HL-60/S4 treated with retinoic acid at 250 ng/mL for 4 days and 3 days (cell line): ENCODE measurements at regions not wholly inside any gene's neighbourhood (a gene's known extent, or its start where the extent isn't known, plus 50 kb on each side); places are given as distances from the start of the nearest gene placed in this dataset.

Experiments
- in situ Hi-C: fragments of 300-500 bp; cut with MboI; formaldehyde crosslinking; loops from 2 replicates; pipeline ENCODE4 v1.7.0; 2022; ENCODE audit warnings: low sequenced_read_pairs

DNA sequence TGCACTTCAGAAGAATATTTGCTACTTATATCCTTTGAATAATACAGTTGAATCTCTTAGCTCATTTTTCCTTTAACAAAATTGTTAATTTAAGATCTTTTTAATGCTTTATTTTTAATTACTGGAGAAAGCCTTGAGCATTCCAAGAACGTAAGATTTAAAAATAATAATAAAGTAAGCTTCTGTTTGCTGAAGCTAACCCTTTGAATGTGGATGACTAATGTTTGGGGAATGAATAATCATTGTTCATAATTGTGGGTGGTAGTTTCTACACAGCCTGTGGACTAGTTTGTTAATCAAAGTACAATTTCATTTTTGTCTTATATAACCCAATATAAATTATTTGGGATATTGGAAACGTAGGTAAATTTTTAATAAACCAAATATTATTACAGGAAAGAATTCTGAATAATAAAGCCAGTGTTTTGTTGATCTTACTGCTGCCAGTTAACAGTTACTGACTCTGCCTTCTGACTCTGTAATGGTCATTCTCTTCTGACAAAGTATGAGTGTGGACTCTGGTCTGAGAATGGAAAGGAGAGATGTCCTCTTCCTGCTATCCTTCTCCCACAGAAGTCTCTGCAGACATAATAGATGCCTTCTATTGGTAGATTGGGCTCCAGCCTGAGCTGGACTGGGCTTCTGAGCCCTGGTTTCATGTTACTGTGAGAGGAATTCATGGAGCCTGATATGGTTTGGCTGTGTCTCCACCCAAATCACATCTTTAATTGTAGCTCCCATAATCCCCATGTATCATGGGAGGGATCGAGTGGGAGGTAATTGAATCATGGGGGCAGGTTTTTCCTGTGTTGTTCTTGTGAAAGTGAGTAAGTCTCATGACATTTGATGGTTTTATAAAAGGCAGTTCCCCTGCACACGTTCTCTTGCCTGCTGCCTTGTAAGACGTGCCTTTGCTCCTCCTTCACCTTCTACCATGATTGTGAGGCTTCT, 292.7 kb upstream of the SLC39A10 start:
- in situ Hi-C loops, result no loop called here

DNA sequence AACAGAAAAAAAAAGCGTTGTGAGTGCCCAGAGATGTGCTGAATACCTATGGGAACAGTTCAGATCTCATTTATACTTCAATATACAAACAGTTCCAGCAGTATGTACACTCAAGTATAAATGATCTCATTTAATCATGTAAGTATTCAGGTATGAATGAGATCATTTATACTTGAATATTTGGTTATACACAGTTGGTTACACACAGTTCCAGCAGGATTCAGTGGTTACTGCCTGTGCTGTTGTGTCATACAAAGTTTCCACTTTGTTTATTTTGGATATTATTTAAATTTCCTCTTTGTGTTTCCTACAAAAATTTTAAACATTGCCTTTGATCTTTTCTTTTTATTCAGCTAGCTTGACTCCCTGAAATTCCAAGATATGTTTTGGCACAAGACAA, 293.5 kb upstream of the SLC39A10 start:
- in situ Hi-C loops, result no loop called here

DNA sequence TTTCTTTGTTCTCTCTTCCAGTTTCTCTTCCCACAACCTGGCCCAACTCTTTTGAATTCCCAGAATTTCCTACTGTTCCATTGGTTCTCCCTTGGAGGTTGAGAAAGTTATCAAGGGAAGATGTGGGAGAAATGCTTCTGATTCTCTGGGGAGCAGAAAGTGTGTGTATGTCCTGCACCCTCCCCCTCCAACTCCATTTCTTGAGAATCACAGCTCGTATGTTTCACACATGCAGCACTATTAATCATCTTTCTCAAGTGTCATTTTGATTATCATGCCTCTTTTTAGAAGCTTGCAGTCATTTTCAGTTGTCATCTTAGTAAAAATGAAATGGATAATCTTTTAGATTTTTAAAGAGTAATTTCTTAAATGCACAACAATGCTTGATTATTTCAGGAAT, 296.8 kb upstream of the SLC39A10 start:
- in situ Hi-C loops, result no loop called here

DNA sequence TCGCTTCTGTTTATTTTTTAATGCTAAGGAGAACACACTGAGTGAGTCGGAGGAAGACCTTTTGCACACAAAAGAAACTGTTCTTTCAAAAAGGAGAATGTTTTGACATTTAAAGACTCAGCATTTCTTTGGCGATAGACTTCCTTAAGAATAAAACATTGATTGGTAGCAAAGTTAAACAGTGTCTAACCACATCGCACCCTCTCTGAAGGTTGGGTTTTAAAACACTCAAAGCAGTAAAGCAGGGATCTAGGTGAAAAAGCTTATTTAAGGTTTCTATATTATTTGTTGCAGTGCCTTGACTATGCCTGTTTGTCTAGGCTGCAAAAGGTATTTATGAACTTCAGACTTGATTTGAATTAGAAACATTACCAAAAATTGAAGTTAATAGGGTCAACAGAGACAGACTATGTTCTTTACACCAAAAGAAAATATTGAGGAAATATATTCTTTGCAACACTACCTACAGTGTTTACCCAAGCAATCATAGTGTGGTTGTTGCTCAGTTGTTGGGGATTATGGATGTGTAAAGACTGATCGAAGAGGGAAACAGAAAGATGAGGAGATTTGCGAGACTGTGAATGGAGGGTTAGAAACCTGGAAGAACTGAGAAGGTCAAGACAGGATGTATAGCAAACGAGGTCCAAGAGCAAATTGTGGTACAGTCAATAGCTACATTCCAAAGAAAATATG, 297.8 kb upstream of the SLC39A10 start:
- in situ Hi-C loops, result no loop called here

DNA sequence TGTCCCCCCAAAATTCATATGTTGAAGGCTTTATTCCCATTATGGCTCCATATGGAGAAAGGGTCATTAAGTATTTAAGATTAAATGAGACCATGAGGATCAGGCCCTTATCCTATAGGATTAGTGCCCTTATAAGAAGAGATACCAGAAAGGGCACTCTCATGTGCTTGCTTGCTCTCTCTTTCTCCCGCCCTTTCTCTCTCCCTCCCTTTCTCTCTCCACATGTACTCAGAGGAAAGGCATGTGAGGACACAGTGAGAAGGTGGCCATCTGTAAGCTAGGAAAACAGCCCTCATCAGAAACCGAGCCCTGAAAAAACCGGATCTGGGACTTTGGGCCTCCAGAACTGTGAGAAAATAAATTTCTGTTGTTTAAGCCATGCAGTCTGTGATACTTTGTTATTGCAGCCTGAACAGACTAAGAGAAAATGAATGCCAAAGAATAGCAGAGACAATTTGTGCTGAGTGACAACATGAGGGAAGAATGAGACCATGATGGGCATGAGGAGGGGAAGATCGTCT, 300.0 kb upstream of the SLC39A10 start:
- in situ Hi-C loops, result no loop called here

DNA sequence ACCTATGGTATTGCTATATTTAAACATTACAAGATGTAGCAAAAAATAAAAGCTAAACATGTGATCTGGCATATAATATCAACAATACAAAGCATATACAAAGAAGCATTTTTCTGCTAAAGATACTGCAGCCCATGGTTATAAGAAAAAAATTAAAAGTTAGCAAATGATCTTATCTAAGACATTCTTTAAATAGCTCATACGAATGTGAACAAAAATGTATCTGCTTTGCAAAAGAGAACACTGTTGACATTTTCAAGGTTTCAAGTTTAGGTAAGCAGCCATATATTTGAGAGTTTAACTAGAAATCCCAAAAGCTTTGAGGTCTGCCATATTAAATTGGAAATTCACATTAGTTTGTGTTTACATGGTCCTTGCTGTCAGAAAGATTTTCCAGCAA, 301.0 kb upstream of the SLC39A10 start:
- in situ Hi-C loops, result no loop called here

DNA sequence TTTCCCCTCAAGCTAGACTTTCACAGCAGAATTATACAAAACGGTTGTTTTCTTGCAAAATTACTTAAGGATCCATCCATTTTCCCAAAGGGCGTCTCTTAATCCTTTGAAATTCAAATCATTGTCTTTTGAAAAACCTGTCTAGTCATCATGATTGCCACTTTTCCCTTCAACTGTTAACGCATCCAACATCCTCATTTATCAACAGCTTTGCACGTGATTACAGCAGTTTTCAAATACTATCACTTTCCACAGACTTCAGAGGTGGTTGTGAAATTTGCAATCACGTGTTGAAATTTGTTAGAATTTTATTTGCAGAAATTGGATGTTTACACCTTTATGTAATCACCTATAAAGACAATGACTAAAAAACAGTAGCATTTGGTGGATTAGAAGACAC, 304.4 kb upstream of the SLC39A10 start:
- in situ Hi-C loops, result no loop called here

DNA sequence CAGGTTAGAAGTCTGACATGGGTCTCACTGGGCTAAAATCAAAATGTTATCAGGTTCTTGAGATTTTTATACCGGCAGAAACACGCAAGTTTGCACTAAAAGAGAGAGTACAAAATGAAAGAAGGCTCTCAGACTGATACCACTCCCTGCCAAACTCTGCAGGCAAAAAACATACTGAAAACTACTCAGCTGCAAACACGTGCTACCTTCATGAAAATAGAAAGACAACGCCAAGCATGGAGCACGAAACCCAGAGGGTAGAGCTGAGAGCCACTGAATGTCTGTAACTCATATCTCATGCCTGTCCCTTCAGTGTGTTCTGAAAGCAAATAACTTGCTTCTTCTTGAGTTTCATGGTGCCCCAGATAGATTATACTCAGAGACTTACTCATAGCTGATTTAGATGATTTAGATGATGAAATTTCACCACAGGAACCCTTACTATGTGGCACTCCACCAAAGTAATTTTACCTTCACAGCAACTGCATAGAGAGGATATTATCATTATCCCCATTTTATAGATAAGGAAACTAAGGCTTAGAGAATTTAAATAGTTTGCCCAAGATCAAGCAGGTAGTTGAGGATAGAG, 313.0 kb upstream of the SLC39A10 start:
- in situ Hi-C loops, result loop anchor here (25.0 kb wide), 1 partner anchor 318 kb away; the partner anchor contains the start of gene SLC39A10

DNA sequence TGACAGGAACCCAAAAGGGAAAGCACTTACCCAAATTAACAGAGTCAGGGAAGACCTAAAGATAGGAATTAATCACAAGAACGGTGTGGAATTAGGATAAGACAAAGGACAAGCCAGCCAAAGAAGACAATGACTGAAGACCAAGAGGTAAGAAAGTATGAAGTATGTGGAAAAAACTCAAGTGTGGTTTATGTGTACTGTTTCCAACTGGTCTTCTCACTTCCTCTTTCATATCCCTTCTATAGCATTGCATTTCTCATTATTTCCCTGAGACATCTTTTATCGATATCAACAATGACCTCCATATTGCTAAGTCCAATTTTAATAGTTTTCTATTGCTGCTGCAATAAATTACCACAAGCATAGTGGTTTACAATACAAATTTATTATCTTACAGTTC, 313.5 kb upstream of the SLC39A10 start:
- in situ Hi-C loops, result loop anchor here (25.0 kb wide), 1 partner anchor 319 kb away; the partner anchor contains the start of gene SLC39A10

DNA sequence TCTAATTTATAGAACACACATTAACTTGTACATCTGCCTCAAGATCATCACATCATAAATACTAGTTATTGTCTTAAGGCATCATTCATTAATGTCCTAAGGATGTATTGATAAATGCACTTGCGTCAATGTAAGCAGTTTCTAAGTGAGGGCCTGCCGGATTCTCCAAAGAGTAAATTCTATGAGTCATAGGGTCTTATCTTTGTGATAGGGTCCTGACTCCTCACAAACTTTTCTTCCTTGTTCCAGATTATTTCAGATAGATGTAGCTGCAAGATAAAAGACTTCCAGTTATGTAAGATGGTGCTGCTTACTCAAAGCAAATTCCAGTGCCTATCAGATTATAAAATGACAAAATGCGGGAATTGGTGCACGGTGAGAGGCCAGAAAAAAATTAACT, 315.0 kb upstream of the SLC39A10 start:
- in situ Hi-C loops, result loop anchor here (25.0 kb wide), 1 partner anchor 320 kb away; the partner anchor contains the start of gene SLC39A10

DNA sequence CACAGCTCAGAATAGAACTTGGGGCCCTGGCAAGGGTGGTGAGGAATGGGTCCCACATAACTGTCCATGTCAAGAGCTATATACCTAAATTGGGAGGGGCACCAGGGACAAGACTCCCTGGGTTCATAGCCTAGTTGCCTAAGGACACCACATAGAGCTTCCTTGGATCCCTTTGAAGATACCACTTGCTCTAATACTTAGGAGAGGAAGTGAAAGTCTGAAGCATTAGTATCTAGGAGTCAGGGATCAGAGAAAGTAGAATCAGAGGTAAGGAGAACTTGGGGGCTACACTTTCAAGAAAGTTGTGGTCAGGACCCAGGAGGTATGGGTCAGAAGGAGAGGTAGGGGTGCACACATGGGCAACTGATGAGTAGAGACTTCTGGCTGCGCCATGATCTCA, 318.2 kb upstream of the SLC39A10 start:
- in situ Hi-C loops, result loop anchor here (25.0 kb wide), 1 partner anchor 323 kb away; the partner anchor contains the start of gene SLC39A10

DNA sequence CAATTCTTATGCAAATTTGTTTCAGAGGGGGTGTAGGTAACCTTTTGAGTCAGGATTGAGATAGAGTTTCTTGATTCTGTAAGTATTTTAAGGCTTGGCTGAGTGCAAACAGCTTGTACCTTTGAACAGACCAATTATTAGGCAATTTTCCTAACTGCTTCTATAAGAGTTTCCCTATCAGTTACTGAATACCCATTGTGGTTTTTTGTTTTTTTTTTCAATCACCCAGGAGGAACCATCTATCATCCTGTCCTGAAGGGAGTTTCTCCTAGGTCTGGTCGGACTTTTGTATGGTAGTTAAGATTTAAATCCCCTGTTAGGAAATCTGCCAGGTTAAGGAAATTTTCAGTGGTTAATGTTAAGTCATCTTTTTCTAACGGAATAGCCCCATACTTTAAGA, 319.4 kb upstream of the SLC39A10 start:
- in situ Hi-C loops, result loop anchor here (25.0 kb wide), 1 partner anchor 325 kb away; the partner anchor contains the start of gene SLC39A10

DNA sequence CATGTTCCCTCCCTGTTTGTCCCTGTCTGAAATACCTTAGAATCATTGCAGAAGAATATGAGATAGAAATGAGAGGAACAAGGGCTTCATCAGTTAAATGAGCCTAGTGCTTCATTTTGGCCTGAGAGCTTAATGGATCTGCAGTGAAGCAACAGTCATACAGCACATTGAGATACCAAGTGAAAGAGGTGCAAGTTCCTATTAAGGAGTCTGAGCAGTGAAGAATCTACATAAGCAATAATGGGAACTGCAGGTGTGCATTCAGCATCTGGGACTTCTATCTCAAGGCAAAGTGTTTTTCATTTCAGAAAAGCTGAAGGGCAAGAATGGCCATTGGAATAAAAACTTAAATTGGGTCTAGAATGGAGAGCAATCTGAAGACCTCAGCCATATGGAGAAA, 323.2 kb upstream of the SLC39A10 start:
- in situ Hi-C loops, result loop anchor here (25.0 kb wide), 1 partner anchor 328 kb away; the partner anchor contains the start of gene SLC39A10

DNA sequence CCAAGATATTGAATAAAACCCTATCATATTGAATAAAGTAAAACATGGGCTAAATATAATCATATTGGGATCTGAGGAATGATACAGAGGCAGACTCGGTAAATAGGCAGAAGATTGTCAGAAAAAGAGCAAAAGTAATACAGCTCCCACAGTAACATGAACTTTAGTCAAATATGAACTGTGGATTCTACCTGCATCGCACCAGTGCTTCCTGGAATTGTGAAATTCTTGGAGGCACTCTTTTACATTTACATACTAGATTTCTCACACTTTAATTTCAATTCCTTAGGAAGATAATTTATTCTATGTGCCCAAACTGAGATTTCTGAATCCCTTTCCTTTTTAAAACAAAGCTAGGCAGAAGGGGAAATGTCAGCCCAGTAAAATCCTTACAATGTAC, 325.1 kb upstream of the SLC39A10 start:
- in situ Hi-C loops, result loop anchor here (25.0 kb wide), 1 partner anchor 330 kb away; the partner anchor contains the start of gene SLC39A10

DNA sequence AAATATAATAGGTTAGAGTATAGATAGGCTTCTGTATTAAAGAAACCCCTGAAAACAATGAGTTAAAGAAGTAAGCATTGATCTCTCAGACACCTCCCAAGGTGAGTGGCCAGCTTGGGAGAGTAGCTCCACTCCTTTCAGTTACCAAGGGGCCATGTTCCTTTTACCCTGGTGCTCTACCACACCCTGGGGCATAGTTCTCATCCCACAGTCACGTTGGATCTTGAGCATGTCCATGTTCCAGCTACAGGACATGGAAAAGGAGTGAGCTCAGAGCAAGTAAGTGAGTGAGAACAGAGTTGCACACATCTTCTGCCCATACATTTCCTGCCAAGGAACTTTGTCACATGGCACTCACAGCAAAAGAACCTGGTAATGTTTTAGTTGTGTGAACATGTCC, 325.9 kb upstream of the SLC39A10 start:
- in situ Hi-C loops, result loop anchor here (25.0 kb wide), 1 partner anchor 331 kb away; the partner anchor contains the start of gene SLC39A10

DNA sequence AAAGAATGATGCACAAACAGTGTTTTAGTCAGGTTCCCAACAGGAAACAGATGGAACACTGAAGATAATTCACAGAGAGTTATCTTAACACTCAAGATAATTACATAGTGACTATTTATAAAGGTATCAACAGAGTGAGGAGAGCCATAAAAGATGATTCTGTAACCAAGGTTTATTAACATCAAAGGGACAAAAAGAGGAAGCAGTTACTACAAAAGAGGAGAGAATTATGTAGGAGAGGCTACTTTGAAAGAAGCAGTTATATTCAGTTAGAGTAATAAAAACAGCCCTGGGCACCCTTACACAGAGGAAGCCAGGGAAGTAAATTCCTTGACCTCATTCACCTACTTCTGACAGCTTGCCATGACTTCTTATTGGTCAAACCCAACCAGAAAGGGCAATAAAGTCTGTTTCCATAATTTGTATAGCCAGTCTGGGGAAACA, 326.5 kb upstream of the SLC39A10 start:
- in situ Hi-C loops, result loop anchor here (25.0 kb wide), 1 partner anchor 332 kb away; the partner anchor contains the start of gene SLC39A10

DNA sequence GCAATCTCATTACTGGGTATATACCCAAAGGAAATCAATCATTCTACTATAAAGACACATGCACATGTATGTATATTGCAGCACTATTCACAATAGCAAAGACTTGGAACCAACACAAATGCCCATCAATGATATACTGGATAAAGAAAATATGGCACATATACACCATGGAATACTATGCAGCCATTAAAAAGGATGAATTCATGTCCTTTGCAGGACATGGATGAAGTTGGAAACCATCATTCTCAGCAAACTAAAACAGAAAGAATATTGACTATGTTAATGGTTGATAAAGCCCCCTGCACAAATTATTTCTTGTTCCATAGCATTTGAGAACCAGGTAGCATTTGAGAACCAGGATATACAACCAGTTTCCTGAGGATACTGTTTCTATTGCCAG, 327.2 kb upstream of the SLC39A10 start:
- in situ Hi-C loops, result loop anchor here (25.0 kb wide), 1 partner anchor 333 kb away; the partner anchor contains the start of gene SLC39A10

DNA sequence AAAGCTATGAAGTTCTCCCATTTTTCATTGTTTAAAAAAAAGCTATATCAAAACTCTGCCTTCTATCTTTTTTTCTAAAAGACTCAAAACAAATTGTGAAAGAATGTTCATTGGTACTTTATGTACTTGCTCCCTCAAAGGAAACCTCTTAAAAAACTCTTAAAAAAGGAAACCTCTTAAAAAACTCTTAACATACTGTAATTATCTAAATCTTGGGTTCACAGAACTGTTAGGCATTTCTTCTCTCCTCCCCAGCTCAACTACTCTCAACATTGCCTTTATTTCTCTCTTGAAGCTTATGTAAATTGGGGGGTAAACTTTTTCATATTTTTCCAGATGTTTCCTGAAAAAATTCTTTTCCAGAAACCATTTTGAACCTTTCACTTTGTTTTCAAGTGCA, 330.5 kb upstream of the SLC39A10 start:
- in situ Hi-C loops, result loop anchor here (25.0 kb wide), 1 partner anchor 336 kb away; the partner anchor contains the start of gene SLC39A10

DNA sequence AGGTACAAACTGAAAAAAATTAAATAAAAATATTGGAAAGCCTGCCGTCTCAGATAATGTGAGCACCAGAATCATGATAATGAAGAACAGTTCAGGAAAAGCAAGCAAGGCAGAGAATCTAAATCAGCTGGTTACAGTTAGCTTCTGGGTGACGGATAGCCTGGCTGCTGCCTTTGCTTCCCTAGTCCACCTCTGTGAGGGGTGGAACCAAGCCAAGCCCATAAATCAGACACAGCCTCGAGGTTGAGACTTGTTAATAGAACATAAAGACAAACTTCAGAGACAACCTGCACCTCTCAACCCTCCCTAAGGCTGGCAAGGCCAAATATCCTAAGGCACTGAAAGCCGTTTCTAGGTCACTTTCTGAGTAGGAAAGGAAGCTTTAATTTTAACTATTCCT, 334.7 kb upstream of the SLC39A10 start:
- in situ Hi-C loops, result no loop called here

DNA sequence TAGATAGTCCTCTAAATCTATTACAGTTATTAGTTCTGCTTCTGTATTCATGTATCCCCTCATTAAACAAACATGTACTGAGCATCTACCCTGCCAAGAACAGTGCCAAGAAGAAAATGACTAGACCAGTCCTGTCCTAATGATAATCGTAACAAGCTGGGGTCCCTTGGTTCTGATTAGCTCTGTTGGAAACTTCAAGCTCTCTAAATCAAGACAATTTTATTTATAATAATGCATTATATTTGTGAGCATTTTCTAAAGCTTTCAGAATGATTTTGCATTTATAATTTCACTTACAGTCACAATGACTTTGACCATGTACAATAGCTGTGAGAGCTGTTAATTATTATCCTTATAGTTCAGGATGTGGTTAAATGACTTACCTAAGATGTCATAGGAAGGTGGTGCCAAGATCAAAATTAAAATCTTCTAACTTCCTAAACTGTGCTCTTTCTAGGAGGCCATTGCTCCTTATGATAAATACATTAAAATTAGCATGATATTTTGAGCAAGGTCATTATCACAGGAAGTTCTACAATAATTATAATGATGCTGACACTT, 336.5 kb upstream of the SLC39A10 start:
- in situ Hi-C loops, result no loop called here
